ENCODE measurements at regions not wholly inside any gene's neighbourhood (a gene's known extent, or its start where the extent isn't known, plus 50 kb on each side); places are given as distances from the start of the nearest gene placed in this dataset.

GRCh38 chr10:117817116-117817515 lies 229.6 kb downstream of the RAB11FIP2 start:
- Histone ChIP-seq H2AFZ (ENCODE audit: low read length) (no peak overlapping the region), H3K4me1 (replicated peaks in 1 of 4; ENCODE audit: control insufficient read depth in 3 of 4, insufficient read depth in 4 of 4, low read length in 3 of 4) (no peaks in the 10 kb centered on the region), H3K23me2 (ENCODE audit: low read depth, low read length) (no peaks in the 10 kb centered on the region), H3K4ac (replicated peaks; ENCODE audit: insufficient read length, low read depth, low read length) (no peak overlapping the region), H3K4me2 (ENCODE audit: insufficient read depth in 1 of 2, low read depth in 2 of 2, low read length in 2 of 2) (no peak overlapping the region), H2BK15ac (ENCODE audit: low read length) (no peak overlapping the region), H3K27ac (ENCODE audit: low read depth, low read length) (no peak overlapping the region), H2BK20ac (ENCODE audit: low read length) (no peak overlapping the region), H3K4me3 (ENCODE audit: extremely low read depth in 1 of 4, insufficient read depth in 2 of 4, low read depth in 3 of 4, low read length in 4 of 4) (no peak overlapping the region), H4K20me1 (replicated peaks in 1 of 2; ENCODE audit: control insufficient read depth in 1 of 2, insufficient read depth in 2 of 2, low read length in 2 of 2) (no peaks in the 10 kb centered on the region), H3K23ac (ENCODE audit: insufficient read length) (no peak overlapping the region), H3K18ac (ENCODE audit: extremely low read depth, low read length) (no peak overlapping the region), H3K36me3 (ENCODE audit: control insufficient read depth in 2 of 4, insufficient read depth in 4 of 4, low read length in 3 of 4) (no peaks in the 10 kb centered on the region), H2BK5ac (ENCODE audit: low read depth, low read length) (no peak overlapping the region), H3K27me3 (replicated peaks in 1 of 4; ENCODE audit: control insufficient read depth in 3 of 4, extremely low read depth in 1 of 4, insufficient read depth in 3 of 4, low read length in 3 of 4) (no peaks in the 10 kb centered on the region), H2AK5ac (ENCODE audit: low read depth, low read length) (no peak overlapping the region), H3K9me3 (ENCODE audit: insufficient read depth in 2 of 2, low read depth in 1 of 2, low read length in 1 of 2) (peaks cover under 1% of the 10 kb centered on the region in 2 experiments; a peak in 1 of 4 replicates), H3K14ac (ENCODE audit: insufficient read length) (no peak overlapping the region), H4K91ac (replicated peaks; ENCODE audit: insufficient read length, low read length) (no peak overlapping the region), H3K9ac (replicated peaks in 1 of 4; ENCODE audit: extremely low read depth in 1 of 4, low read depth in 3 of 4, low read length in 3 of 4) (no peak overlapping the region), H3K56ac (replicated peaks; ENCODE audit: insufficient read length, low read depth, low read length) (no peak overlapping the region), H2BK12ac (ENCODE audit: low read depth, low read length) (no peak overlapping the region), H4K5ac (ENCODE audit: insufficient read length, low read depth, low read length) (no peak overlapping the region), H4K8ac (ENCODE audit: extremely low read depth, insufficient read depth, low read length) (no peak overlapping the region), H2BK120ac (replicated peaks; ENCODE audit: low read depth, low read length) (no peak overlapping the region), H3K79me1 (ENCODE audit: low read depth, low read length) (no peaks in the 10 kb centered on the region; the same call in 1 of the 2 replicates), H3K79me2 (ENCODE audit: control insufficient read depth in 1 of 2, insufficient read depth in 2 of 2, low read length in 2 of 2) (no peaks in the 10 kb centered on the region)
- FAIRE-seq (no peak), DNase-seq (ENCODE audit: low read depth in 1 of 2, low spot score in 2 of 2) (no peak)
- POLR2A ChIA-PET (ENCODE audit: partially characterized antibody): no interaction called here
- TF ChIP-seq JUND (IDR thresholded peaks at IDR 0.05; ENCODE audit: low read length) (no peak), SRF (IDR thresholded peaks at IDR 0.05; ENCODE audit: low read depth, low read length) (no peak), CBX5 (IDR thresholded peaks at IDR 0.05; ENCODE audit: low read depth, low read length) (no peak), TCF12 (IDR thresholded peaks at IDR 0.05; ENCODE audit: low read depth, low read length) (no peak), SIX5 (IDR thresholded peaks at IDR 0.05; ENCODE audit: low read depth, low read length) (no peak), SUZ12 (IDR thresholded peaks at IDR 0.05; ENCODE audit: low read length) (no peak), KDM5A (IDR thresholded peaks at IDR 0.05; ENCODE audit: low read length) (no peak), NRF1 (IDR thresholded peaks at IDR 0.05; ENCODE audit: low read depth, low read length) (no peak), POU5F1 (IDR thresholded peaks at IDR 0.05; ENCODE audit: low read depth, low read length) (no peak), JUN (IDR thresholded peaks at IDR 0.05; ENCODE audit: low read depth, low read length) (no peak), ZNF274 (IDR thresholded peaks at IDR 0.05; ENCODE audit: borderline replicate concordance, extremely low read depth, low read length) (no peak), EGR1 (IDR thresholded peaks at IDR 0.05; ENCODE audit: borderline replicate concordance, low read depth, low read length) (no peak), CREB1 (IDR thresholded peaks at IDR 0.05) (no peak), GTF2F1 (IDR thresholded peaks at IDR 0.05; ENCODE audit: borderline replicate concordance, low read depth, low read length) (no peak), HDAC6 (IDR thresholded peaks at IDR 0.05; ENCODE audit: low read depth, low read length) (no peak)
- TF ChIP-seq, protein P1, sequence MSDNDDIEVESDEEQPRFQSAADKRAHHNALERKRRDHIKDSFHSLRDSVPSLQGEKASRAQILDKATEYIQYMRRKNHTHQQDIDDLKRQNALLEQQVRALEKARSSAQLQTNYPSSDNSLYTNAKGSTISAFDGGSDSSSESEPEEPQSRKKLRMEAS (IDR thresholded peaks at IDR 0.05): no peak
- CTCF ChIA-PET (ENCODE audit: partially characterized antibody): interaction anchor here (0.7 to 1.8 kb wide), 2 partner anchors 22 to 642 kb away, joined by 3 read pairs; no protein-coding TSS in a partner anchor
- WGBS, 2 experiments (ENCODE audit: extremely low coverage in 1 of 2, insufficient coverage in 1 of 2, insufficient read length in 1 of 2, insufficient replicate concordance in 2 of 2, low coverage in 1 of 2, low lambda C conversion rate in 2 of 2, missing lambda C conversion rate in 1 of 2): 64% methylated on average over 3 of the region's 3 CpGs; no CpG with 5 or more reads in 1 of the 2 experiments

Data from H1 (cell line).